GM21529 (cell line): ENCODE measurements at regions not wholly inside any gene's neighbourhood (a gene's known extent, or its start where the extent isn't known, plus 50 kb on each side); places are given as distances from the start of the nearest gene placed in this dataset.

Experiments
- ATAC-seq: cut with Tn5 transposase; IDR thresholded peaks from one replicate; pipeline ENCODE4 v1.9.1; 2021; ENCODE audit not compliant: unreplicated experiment

GRCh38 chr4:122516376-122516775, 59.9 kb upstream of the IL2 start:
- ATAC-seq: no peak

- no peak for ATAC-seq
Observed at GRCh38 chr4:122514671-122515070, 58.1 kb upstream of the IL2 start.

GRCh38 chr4:122512430-122512829, 55.9 kb upstream of the IL2 start:
- ATAC-seq: no peak

GRCh38 chr4:122508083-122508482, 51.6 kb upstream of the IL2 start:
- ATAC-seq: no peak
